ENCODE measurements at regions not wholly inside any gene's neighbourhood (a gene's known extent, or its start where the extent isn't known, plus 50 kb on each side); places are given as distances from the start of the nearest gene placed in this dataset.

- no peaks in the 10 kb centered on the region for H3K79me2 ChIP-seq
- no peak overlapping the region for H3K4me2 ChIP-seq (ENCODE audit: low read length)
- no peak for TF ChIP-seq CTCF (IDR thresholded peaks at IDR 0.05)
- H3K36me3 ChIP-seq (ENCODE audit: control insufficient read depth, insufficient read depth, low read length) = no peaks in the 10 kb centered on the region
- H3K4me3 ChIP-seq (ENCODE audit: low read depth, low read length) = no peak overlapping the region
- H3K4me1 ChIP-seq = no peaks in the 10 kb centered on the region
- H2AFZ ChIP-seq = no peak overlapping the region
- no peak overlapping the region for H3K9ac ChIP-seq
- H3K9me3 ChIP-seq (ENCODE audit: control insufficient read depth, low read length) = no peaks in the 10 kb centered on the region
- H3K27ac ChIP-seq = no peak overlapping the region
- H3K27me3 ChIP-seq (ENCODE audit: control insufficient read depth, insufficient read depth, low read length) = no peaks in the 10 kb centered on the region
Measured at GRCh38 chr12:24557738-24558137, 391.2 kb downstream of the BCAT1 start.

GRCh38 chr12:24555730-24556129 is 393.2 kb downstream of the BCAT1 start:
- Histone ChIP-seq H3K79me2 (no peaks in the 10 kb centered on the region), H3K27ac (no peak overlapping the region)
- TF ChIP-seq CTCF (IDR thresholded peaks at IDR 0.05) = no peak

GRCh38 chr12:24554612-24555295 is 394.1 kb downstream of the BCAT1 start:
- Histone ChIP-seq H3K79me2 (no peaks in the 10 kb centered on the region), H3K36me3 (ENCODE audit: control insufficient read depth, insufficient read depth, low read length) (no peaks in the 10 kb centered on the region), H3K27ac (no peak overlapping the region), H3K9me3 (ENCODE audit: control insufficient read depth, low read length) (no peaks in the 10 kb centered on the region), H3K4me2 (ENCODE audit: low read length) (no peak overlapping the region), H3K9ac (no peak overlapping the region), H2AFZ (no peak overlapping the region), H3K4me1 (no peaks in the 10 kb centered on the region), H3K4me3 (ENCODE audit: low read depth, low read length) (no peak overlapping the region), H3K27me3 (ENCODE audit: control insufficient read depth, insufficient read depth, low read length) (no peaks in the 10 kb centered on the region)
- TF ChIP-seq CTCF (IDR thresholded peaks at IDR 0.05) = no peak

More at GRCh38 chr12:24555730-24556129, 393.2 kb downstream of the BCAT1 start:
- no peaks in the 10 kb centered on the region for H3K27me3 ChIP-seq (ENCODE audit: control insufficient read depth, insufficient read depth, low read length)
- no peak overlapping the region for H3K9ac ChIP-seq
- H3K36me3 ChIP-seq (ENCODE audit: control insufficient read depth, insufficient read depth, low read length) = no peaks in the 10 kb centered on the region
- H2AFZ ChIP-seq = no peak overlapping the region
- H3K9me3 ChIP-seq (ENCODE audit: control insufficient read depth, low read length) = no peaks in the 10 kb centered on the region
- no peaks in the 10 kb centered on the region for H3K4me1 ChIP-seq
- H3K4me3 ChIP-seq (ENCODE audit: low read depth, low read length) = no peak overlapping the region
- H3K4me2 ChIP-seq (ENCODE audit: low read length) = no peak overlapping the region

GRCh38 chr12:24553259-24553658 is 395.6 kb downstream of the BCAT1 start:
- Histone ChIP-seq H3K79me2 (no peaks in the 10 kb centered on the region), H3K4me2 (ENCODE audit: low read length) (no peak overlapping the region), H3K4me3 (ENCODE audit: low read depth, low read length) (no peak overlapping the region), H2AFZ (no peak overlapping the region), H3K9me3 (ENCODE audit: control insufficient read depth, low read length) (no peaks in the 10 kb centered on the region), H3K27ac (no peak overlapping the region), H3K27me3 (ENCODE audit: control insufficient read depth, insufficient read depth, low read length) (no peaks in the 10 kb centered on the region), H3K9ac (no peak overlapping the region), H3K4me1 (no peaks in the 10 kb centered on the region), H3K36me3 (ENCODE audit: control insufficient read depth, insufficient read depth, low read length) (no peaks in the 10 kb centered on the region)
- no peak for TF ChIP-seq CTCF (IDR thresholded peaks at IDR 0.05)

GRCh38 chr12:24551163-24551786 is 397.6 kb downstream of the BCAT1 start:
- Histone ChIP-seq H3K27ac (no peak overlapping the region), H3K4me2 (ENCODE audit: low read length) (no peak overlapping the region), H3K27me3 (ENCODE audit: control insufficient read depth, insufficient read depth, low read length) (no peaks in the 10 kb centered on the region), H2AFZ (no peak overlapping the region), H3K36me3 (ENCODE audit: control insufficient read depth, insufficient read depth, low read length) (no peaks in the 10 kb centered on the region), H3K4me1 (no peaks in the 10 kb centered on the region), H3K9ac (no peak overlapping the region), H3K79me2 (no peaks in the 10 kb centered on the region), H3K9me3 (ENCODE audit: control insufficient read depth, low read length) (no peaks in the 10 kb centered on the region), H3K4me3 (ENCODE audit: low read depth, low read length) (no peak overlapping the region)
- no peak for TF ChIP-seq CTCF (IDR thresholded peaks at IDR 0.05)
